Tibial nerve (tissue), 3 donors: ENCODE measurements at regions not wholly inside any gene's neighbourhood (a gene's known extent, or its start where the extent isn't known, plus 50 kb on each side); places are given as distances from the start of the nearest gene placed in this dataset.

Experiments
- POLR2A ChIP-seq, 2 donors: fragments of 450-650 bp; IDR thresholded peaks; one replicate each; pipeline ENCODE4 v1.6.1; 2017; ENCODE audit warnings: antibody characterized with exemption in 2 of 2, mild to moderate bottlenecking in 2 of 2, moderate library complexity in 2 of 2
- TF ChIP-seq, protein P1 (sequence below), 5 experiments: fragments of 200-600 bp in 3 of 5; fragments of 450-650 bp in 2 of 5; sonication (generic) in 3 of 5; IDR thresholded peaks; one replicate each; pipeline ENCODE4 v1.5.1; 2016 to 2019; ENCODE audit warnings: antibody characterized with exemption in 5 of 5, mild to moderate bottlenecking in 3 of 5, moderate library complexity in 2 of 5

GRCh38 chr2:22826703-22827102 lies 558.3 kb upstream of the KLHL29 start:
- TF ChIP-seq, protein P1, sequence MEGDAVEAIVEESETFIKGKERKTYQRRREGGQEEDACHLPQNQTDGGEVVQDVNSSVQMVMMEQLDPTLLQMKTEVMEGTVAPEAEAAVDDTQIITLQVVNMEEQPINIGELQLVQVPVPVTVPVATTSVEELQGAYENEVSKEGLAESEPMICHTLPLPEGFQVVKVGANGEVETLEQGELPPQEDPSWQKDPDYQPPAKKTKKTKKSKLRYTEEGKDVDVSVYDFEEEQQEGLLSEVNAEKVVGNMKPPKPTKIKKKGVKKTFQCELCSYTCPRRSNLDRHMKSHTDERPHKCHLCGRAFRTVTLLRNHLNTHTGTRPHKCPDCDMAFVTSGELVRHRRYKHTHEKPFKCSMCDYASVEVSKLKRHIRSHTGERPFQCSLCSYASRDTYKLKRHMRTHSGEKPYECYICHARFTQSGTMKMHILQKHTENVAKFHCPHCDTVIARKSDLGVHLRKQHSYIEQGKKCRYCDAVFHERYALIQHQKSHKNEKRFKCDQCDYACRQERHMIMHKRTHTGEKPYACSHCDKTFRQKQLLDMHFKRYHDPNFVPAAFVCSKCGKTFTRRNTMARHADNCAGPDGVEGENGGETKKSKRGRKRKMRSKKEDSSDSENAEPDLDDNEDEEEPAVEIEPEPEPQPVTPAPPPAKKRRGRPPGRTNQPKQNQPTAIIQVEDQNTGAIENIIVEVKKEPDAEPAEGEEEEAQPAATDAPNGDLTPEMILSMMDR (IDR thresholded peaks at IDR 0.05) = no peak
- TF ChIP-seq POLR2A (IDR thresholded peaks at IDR 0.05) = no peak
